Head of caudate nucleus (tissue), 42 donors: ENCODE measurements at regions not wholly inside any gene's neighbourhood (a gene's known extent, or its start where the extent isn't known, plus 50 kb on each side); places are given as distances from the start of the nearest gene placed in this dataset.
"Not testable (repeated sequence)": the region's sequence is repeated elsewhere in the genome, so short reads cannot be mapped to it uniquely, and the experiment has no call there.

Experiments
- DNase-seq, 42 donors: peaks; one replicate each; pipeline versions ENCODE4 v3.0.0 to v3.0.0-alpha.2; 2020 to 2021; ENCODE audit warnings: mixed read lengths in 7 of 42
- intact Hi-C: fragments of 100-400 bp; cut with DNase I; formaldehyde crosslinking; loops from one replicate; pipeline ENCODE4 v1.15.0; 2022

- no peak for DNase-seq
- intact Hi-C loops: no loop called here
Measured at GRCh38 chr14:106665814-106666213, 1139.4 kb downstream of the TMEM121 start.

GRCh38 chr14:106666341-106666740 is 1140.0 kb downstream of the TMEM121 start:
- intact Hi-C loops: no loop called here
- DNase-seq: no peak

- intact Hi-C loops: no loop called here
- no peak for DNase-seq
Measured at GRCh38 chr14:106670011-106670410, 1143.6 kb downstream of the TMEM121 start.

GRCh38 chr14:106674093-106674492 is 1147.7 kb downstream of the TMEM121 start:
- DNase-seq, intact Hi-C loops: not testable (repeated sequence)

- DNase-seq, intact Hi-C loops: not testable (repeated sequence)
Measured at GRCh38 chr14:106674509-106675125, 1148.2 kb downstream of the TMEM121 start.

GRCh38 chr14:106675716-106676115 is 1149.3 kb downstream of the TMEM121 start:
- DNase-seq, intact Hi-C loops: not testable (repeated sequence)

- no peak for DNase-seq
- intact Hi-C loops: no loop called here
Measured at GRCh38 chr14:106679776-106680175, 1153.4 kb downstream of the TMEM121 start.

- intact Hi-C loops: no loop called here
- no peak for DNase-seq
Measured at GRCh38 chr14:106681161-106681560, 1154.8 kb downstream of the TMEM121 start.

- no peak for DNase-seq
- intact Hi-C loops: no loop called here
Measured at GRCh38 chr14:106681568-106681967, 1155.2 kb downstream of the TMEM121 start.

- no peak for DNase-seq
- intact Hi-C loops: no loop called here
Measured at GRCh38 chr14:106683631-106684030, 1157.2 kb downstream of the TMEM121 start.

GRCh38 chr14:106686533-106686932 is 1160.2 kb downstream of the TMEM121 start:
- intact Hi-C loops: no loop called here
- DNase-seq: no peak

GRCh38 chr14:106690333-106690891 is 1164.0 kb downstream of the TMEM121 start:
- DNase-seq: no peak
- intact Hi-C loops: no loop called here

- intact Hi-C loops: no loop called here
Measured at GRCh38 chr14:106691601-106692291, 1165.4 kb downstream of the TMEM121 start.

GRCh38 chr14:106694638-106695393 is 1168.4 kb downstream of the TMEM121 start:
- DNase-seq: peak in 13 of 42 donors; percentile 5 to 44 (median 16)
- intact Hi-C loops: no loop called here

More at GRCh38 chr14:106691601-106692291, 1165.4 kb downstream of the TMEM121 start:
- no peak for DNase-seq

- DNase-seq, intact Hi-C loops: not testable (repeated sequence)
Measured at GRCh38 chr14:106698620-106699267, 1172.4 kb downstream of the TMEM121 start.

GRCh38 chr14:106703651-106704050 is 1177.3 kb downstream of the TMEM121 start:
- intact Hi-C loops, DNase-seq: not testable (repeated sequence)

GRCh38 chr14:106706488-106706887 is 1180.1 kb downstream of the TMEM121 start:
- intact Hi-C loops, DNase-seq: not testable (repeated sequence)

- DNase-seq, intact Hi-C loops: not testable (repeated sequence)
Measured at GRCh38 chr14:106710187-106710586, 1183.8 kb downstream of the TMEM121 start.

- intact Hi-C loops, DNase-seq: not testable (repeated sequence)
Measured at GRCh38 chr14:106712513-106712912, 1186.1 kb downstream of the TMEM121 start.
